Activated T-helper 1 cell treated with anti-CD3 and anti-CD28 coated beads, Interleukin-12 subunit alpha, Interleukin-12 subunit beta, Interleukin-2, Interleukin-4 antibody, amounts not matched to agents 30 ng/mL and 10 ng/mL and 1 ng/mL, durations not matched to agents 14 hours and 24 hours and 36 hours (primary cell): ENCODE measurements at regions not wholly inside any gene's neighbourhood (a gene's known extent, or its start where the extent isn't known, plus 50 kb on each side); places are given as distances from the start of the nearest gene placed in this dataset.

ENCODE experiments used
- DNase-seq: peaks from one replicate; pipeline ENCODE4 v3.0.0; 2021; ENCODE audit warnings: low spot score
- H3K27ac Mint-ChIP-seq: one replicate; pipeline ENCODE4 v1.8.0; 2021; ENCODE audit warnings: mild to moderate bottlenecking, mixed read lengths
- H3K27me3 Mint-ChIP-seq: one replicate; pipeline ENCODE4 v1.8.0; 2022; ENCODE audit warnings: mild to moderate bottlenecking, moderate library complexity, mixed read lengths; ENCODE audit not compliant: insufficient read depth
- H3K36me3 Mint-ChIP-seq: one replicate; pipeline ENCODE4 v1.8.0; 2021; ENCODE audit warnings: low read depth, mixed read lengths
- H3K4me1 Mint-ChIP-seq: one replicate; pipeline ENCODE4 v1.8.0; 2021; ENCODE audit warnings: low read depth, mixed read lengths
- H3K4me3 Mint-ChIP-seq: one replicate; pipeline ENCODE4 v1.8.0; 2021; ENCODE audit warnings: mild to moderate bottlenecking, moderate library complexity, mixed read lengths
- H3K9me3 Mint-ChIP-seq: one replicate; pipeline ENCODE4 v1.8.0; 2021; ENCODE audit warnings: mixed read lengths
- intact Hi-C: fragments of 100-400 bp; cut with micrococcal nuclease; formaldehyde crosslinking; loops from one replicate; pipeline ENCODE4 v1.15.1; 2024

DNA sequence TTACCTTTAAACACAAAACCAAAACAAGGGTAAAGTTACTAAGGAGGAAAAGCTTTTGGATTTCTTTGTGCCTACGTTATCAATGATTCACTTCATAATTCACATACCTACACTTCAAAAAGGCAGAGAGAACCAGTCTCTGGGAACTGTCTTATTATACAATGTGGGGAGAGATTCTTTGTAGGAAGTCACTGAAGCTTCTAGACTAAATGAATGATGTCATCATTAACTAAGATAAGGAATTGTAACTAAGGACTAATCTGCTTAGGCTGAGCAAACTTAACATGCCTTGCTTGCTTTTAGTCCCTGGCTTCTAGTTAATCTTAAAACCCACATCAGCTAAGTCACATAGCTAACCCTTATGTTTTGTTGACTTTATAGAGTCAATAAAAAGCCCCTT lies 771.2 kb downstream of the NXPH1 start:
- no peaks in the 10 kb centered on the region for H3K4me1 Mint-ChIP-seq
- no peaks in the 10 kb centered on the region for H3K36me3 Mint-ChIP-seq
- DNase-seq, result no peak
- peaks cover 6% of the 10 kb centered on the region for H3K9me3 Mint-ChIP-seq
- intact Hi-C loops, result no loop called here
- no peak overlapping the region for H3K27ac Mint-ChIP-seq
- H3K4me3 Mint-ChIP-seq, result no peak overlapping the region
- H3K27me3 Mint-ChIP-seq, result no peaks in the 10 kb centered on the region

DNA sequence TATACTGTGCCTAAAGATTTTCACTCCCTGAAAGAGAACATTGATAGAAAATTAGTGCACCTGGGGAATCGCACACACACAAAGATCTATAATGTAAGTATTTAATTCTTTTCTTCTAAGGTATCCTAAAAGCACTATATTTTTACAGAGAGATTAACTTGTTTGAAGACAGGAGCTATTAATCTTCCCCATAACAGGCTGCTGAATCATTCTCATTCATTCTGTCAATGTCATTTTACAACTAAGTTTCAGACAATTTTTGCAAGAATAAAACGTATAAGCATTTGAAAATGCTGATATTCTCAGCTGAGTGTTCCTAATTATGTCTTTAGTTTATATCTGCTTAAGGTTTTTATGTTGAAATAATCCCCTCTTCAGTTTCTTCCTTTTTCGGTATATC lies 776.7 kb downstream of the NXPH1 start:
- H3K27me3 Mint-ChIP-seq, result no peaks in the 10 kb centered on the region
- intact Hi-C loops, result no loop called here
- DNase-seq, result no peak
- H3K9me3 Mint-ChIP-seq, result peaks cover 6% of the 10 kb centered on the region
- no peak overlapping the region for H3K4me3 Mint-ChIP-seq
- H3K36me3 Mint-ChIP-seq, result no peaks in the 10 kb centered on the region
- H3K27ac Mint-ChIP-seq, result no peak overlapping the region
- H3K4me1 Mint-ChIP-seq, result no peaks in the 10 kb centered on the region

GRCh38 chr7:9217204-9217603 lies 783.8 kb downstream of the NXPH1 start:
- intact Hi-C loops, result no loop called here
- no peak overlapping the region for H3K4me3 Mint-ChIP-seq
- H3K9me3 Mint-ChIP-seq, result peaks cover 3% of the 10 kb centered on the region
- H3K36me3 Mint-ChIP-seq, result no peaks in the 10 kb centered on the region
- H3K27me3 Mint-ChIP-seq, result no peaks in the 10 kb centered on the region
- DNase-seq, result no peak
- no peaks in the 10 kb centered on the region for H3K4me1 Mint-ChIP-seq
- H3K27ac Mint-ChIP-seq, result no peak overlapping the region

DNA sequence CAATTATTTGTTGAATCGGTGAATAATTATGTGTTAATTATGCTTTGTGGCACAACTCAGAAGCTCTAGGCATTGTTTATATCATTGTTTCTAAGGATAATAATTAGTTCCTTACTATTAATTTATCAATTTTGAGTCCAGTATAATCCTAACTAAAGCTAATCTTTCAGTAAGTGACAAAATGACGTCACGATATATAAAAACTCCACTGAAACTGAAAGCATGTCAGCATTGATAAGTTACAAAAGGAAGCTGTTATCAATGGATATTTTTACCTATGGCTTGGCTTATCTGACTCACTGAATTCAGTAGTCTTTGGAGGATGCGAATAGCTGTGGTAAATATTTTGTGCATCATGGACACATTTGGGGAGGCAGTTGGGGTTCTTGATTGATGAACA lies 793.1 kb downstream of the NXPH1 start:
- DNase-seq, result no peak
- intact Hi-C loops, result no loop called here
- Mint-ChIP-seq H3K36me3 (no peaks in the 10 kb centered on the region), H3K27ac (no peak overlapping the region), H3K27me3 (no peaks in the 10 kb centered on the region), H3K4me1 (no peaks in the 10 kb centered on the region), H3K4me3 (no peak overlapping the region), H3K9me3 (peaks cover 5% of the 10 kb centered on the region)

- Mint-ChIP-seq H3K27me3 (no peaks in the 10 kb centered on the region), H3K4me3 (no peak overlapping the region), H3K4me1 (no peaks in the 10 kb centered on the region), H3K36me3 (no peaks in the 10 kb centered on the region), H3K9me3 (peaks cover 11% of the 10 kb centered on the region), H3K27ac (no peak overlapping the region)
- no peak for DNase-seq
- intact Hi-C loops, result no loop called here
Measured at GRCh38 chr7:9231630-9232121, 798.3 kb downstream of the NXPH1 start.

DNA sequence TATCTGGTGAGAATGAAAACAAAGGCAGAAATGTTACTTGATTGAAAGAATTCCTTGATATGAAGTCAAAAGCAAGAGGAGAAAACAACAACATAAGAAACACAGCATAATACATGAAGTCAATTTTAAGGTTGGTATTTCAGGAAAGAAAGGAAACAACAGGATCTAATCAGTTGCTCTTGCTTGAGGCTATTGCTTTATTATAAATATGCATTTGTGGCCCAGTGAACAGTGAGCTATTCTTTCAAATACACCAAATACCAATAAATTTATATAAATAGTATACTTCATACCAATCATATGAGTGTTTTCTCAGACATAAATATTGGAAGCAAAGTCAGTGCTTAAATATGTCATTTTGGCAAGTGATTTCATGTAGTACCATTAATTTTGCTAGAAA lies 806.6 kb downstream of the NXPH1 start:
- Mint-ChIP-seq H3K27me3 (no peaks in the 10 kb centered on the region), H3K4me1 (no peaks in the 10 kb centered on the region), H3K4me3 (no peak overlapping the region), H3K27ac (no peak overlapping the region), H3K36me3 (no peaks in the 10 kb centered on the region), H3K9me3 (peaks cover 13% of the 10 kb centered on the region)
- intact Hi-C loops, result no loop called here
- no peak for DNase-seq

GRCh38 chr7:9241826-9242225 lies 808.4 kb downstream of the NXPH1 start:
- no peaks in the 10 kb centered on the region for H3K36me3 Mint-ChIP-seq
- intact Hi-C loops, result loop anchor here (1.0 kb wide), 1 partner anchor 9 kb away; no protein-coding TSS in a partner anchor
- H3K4me1 Mint-ChIP-seq, result no peaks in the 10 kb centered on the region
- no peak overlapping the region for H3K4me3 Mint-ChIP-seq
- no peak overlapping the region for H3K27ac Mint-ChIP-seq
- H3K9me3 Mint-ChIP-seq, result peaks cover 15% of the 10 kb centered on the region
- DNase-seq, result no peak
- H3K27me3 Mint-ChIP-seq, result no peaks in the 10 kb centered on the region

GRCh38 chr7:9242636-9243035 lies 809.2 kb downstream of the NXPH1 start:
- Mint-ChIP-seq H3K4me1 (no peaks in the 10 kb centered on the region), H3K4me3 (no peak overlapping the region), H3K36me3 (no peaks in the 10 kb centered on the region), H3K27me3 (no peaks in the 10 kb centered on the region), H3K9me3 (peaks cover 16% of the 10 kb centered on the region), H3K27ac (no peak overlapping the region)
- DNase-seq, result no peak
- intact Hi-C loops, result no loop called here

DNA sequence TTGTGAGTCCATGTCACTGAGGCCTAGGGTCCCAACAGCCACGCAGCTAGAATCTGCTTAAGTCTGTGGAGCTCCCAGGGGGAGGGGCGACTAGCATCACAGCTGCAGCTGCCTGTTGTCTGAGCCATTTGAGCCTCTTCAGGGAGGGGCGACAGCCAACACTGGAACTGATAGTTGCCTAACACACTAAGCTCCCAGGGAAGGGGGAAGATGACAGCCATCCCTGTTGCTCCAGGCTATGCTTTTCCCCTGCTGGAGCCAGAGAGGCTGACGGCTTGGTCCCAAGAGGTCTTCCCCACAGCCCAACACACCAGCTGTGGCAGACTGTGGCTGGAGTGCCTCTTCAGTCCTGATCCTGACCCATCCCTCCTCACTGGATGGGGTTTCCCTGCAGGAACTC lies 817.5 kb downstream of the NXPH1 start:
- H3K27me3 Mint-ChIP-seq, result no peaks in the 10 kb centered on the region
- DNase-seq, result no peak
- no peak overlapping the region for H3K4me3 Mint-ChIP-seq
- H3K27ac Mint-ChIP-seq, result no peak overlapping the region
- intact Hi-C loops, result no loop called here
- no peaks in the 10 kb centered on the region for H3K4me1 Mint-ChIP-seq
- H3K9me3 Mint-ChIP-seq, result peaks cover 37% of the 10 kb centered on the region
- no peaks in the 10 kb centered on the region for H3K36me3 Mint-ChIP-seq

DNA sequence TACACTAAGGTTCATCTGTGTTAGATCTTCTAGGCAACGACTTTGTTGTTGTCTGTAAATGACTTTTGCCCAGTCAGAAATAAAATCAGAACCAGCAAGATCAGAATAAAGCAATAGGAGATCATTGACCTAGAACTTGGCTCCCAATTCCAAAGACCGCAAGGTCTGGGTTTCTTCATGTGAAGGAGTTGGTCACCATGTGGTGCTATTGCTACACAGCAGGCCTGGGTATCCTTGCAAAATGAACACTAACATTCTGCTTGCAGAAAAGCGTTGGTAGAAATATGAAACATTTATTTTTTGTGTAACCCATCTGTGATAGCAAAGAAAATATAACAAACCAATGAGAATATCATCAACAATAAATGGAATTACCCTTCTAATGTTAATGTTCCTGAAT lies 831.0 kb downstream of the NXPH1 start:
- intact Hi-C loops, result no loop called here

GRCh38 chr7:9280088-9280487 lies 846.7 kb downstream of the NXPH1 start:
- Mint-ChIP-seq H3K27me3 (no peaks in the 10 kb centered on the region), H3K4me1 (no peaks in the 10 kb centered on the region), H3K27ac (no peak overlapping the region), H3K4me3 (no peak overlapping the region), H3K9me3 (peaks cover 4% of the 10 kb centered on the region), H3K36me3 (no peaks in the 10 kb centered on the region)
- intact Hi-C loops, result no loop called here
- DNase-seq, result no peak

More for the DNA sequence above, 831.0 kb downstream of the NXPH1 start:
- H3K9me3 Mint-ChIP-seq, result peaks cover 31% of the 10 kb centered on the region
- no peak overlapping the region for H3K4me3 Mint-ChIP-seq
- H3K27me3 Mint-ChIP-seq, result no peaks in the 10 kb centered on the region
- no peaks in the 10 kb centered on the region for H3K36me3 Mint-ChIP-seq
- H3K27ac Mint-ChIP-seq, result no peak overlapping the region
- DNase-seq, result no peak
- no peaks in the 10 kb centered on the region for H3K4me1 Mint-ChIP-seq

DNA sequence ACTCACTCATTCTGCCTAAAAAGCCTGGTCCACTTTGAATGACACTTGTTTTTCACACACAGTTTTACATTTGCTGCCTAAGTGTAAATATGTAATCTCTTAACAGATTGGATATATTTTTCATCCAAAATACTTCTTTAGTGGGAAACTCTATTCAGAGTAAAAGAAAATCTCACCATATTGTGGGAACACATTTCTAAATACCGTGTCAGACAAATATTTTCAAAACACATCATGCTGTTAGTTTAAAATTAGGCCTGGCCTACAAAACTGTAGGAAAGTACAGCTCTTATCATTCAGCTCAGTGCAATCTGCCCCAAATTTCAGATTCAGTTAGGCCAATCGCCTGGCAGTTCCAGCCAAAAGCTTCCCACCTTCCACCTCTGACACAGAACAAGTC lies 849.8 kb downstream of the NXPH1 start:
- no peak for DNase-seq
- H3K4me3 Mint-ChIP-seq, result no peak overlapping the region
- intact Hi-C loops, result no loop called here
- H3K36me3 Mint-ChIP-seq, result no peaks in the 10 kb centered on the region
- no peaks in the 10 kb centered on the region for H3K27me3 Mint-ChIP-seq
- peaks cover 8% of the 10 kb centered on the region for H3K9me3 Mint-ChIP-seq
- H3K4me1 Mint-ChIP-seq, result no peaks in the 10 kb centered on the region
- no peak overlapping the region for H3K27ac Mint-ChIP-seq

- no peaks in the 10 kb centered on the region for H3K4me1 Mint-ChIP-seq
- DNase-seq, result no peak
- H3K27me3 Mint-ChIP-seq, result no peaks in the 10 kb centered on the region
- no peaks in the 10 kb centered on the region for H3K9me3 Mint-ChIP-seq
- no peak overlapping the region for H3K27ac Mint-ChIP-seq
- H3K4me3 Mint-ChIP-seq, result no peak overlapping the region
- intact Hi-C loops, result no loop called here
- H3K36me3 Mint-ChIP-seq, result no peaks in the 10 kb centered on the region
Measured at GRCh38 chr7:9302436-9302835, 869.0 kb downstream of the NXPH1 start.

- H3K9me3 Mint-ChIP-seq, result no peaks in the 10 kb centered on the region
- intact Hi-C loops, result no loop called here
Measured at GRCh38 chr7:9307131-9307530, 873.7 kb downstream of the NXPH1 start.

More at GRCh38 chr7:9307131-9307530, 873.7 kb downstream of the NXPH1 start:
- Mint-ChIP-seq H3K36me3 (no peaks in the 10 kb centered on the region), H3K27me3 (no peaks in the 10 kb centered on the region), H3K27ac (no peak overlapping the region), H3K4me1 (no peaks in the 10 kb centered on the region), H3K4me3 (no peak overlapping the region)
- no peak for DNase-seq
